Panc1 (cell line): ENCODE measurements at regions not wholly inside any gene's neighbourhood (a gene's known extent, or its start where the extent isn't known, plus 50 kb on each side); places are given as distances from the start of the nearest gene placed in this dataset.

ENCODE experiments used
- ATAC-seq: fragments of 200-7000 bp; cut with Tn5 transposase; 2 replicates; pipeline ENCODE4 v1.9.1; 2020; ENCODE audit warnings: mild to moderate bottlenecking, moderate library complexity
- BruUV-seq: library from RNA; stranded (reverse); fragments of 400-500 nt; replicated peaks from 2 replicates; lab custom pipeline; 2021; lab: Mats Ljungman, UMichigan
- CTCF ChIA-PET: fragments of 300-600 bp; sonication (Branson Sonifier 250); formaldehyde crosslinking; loops from one replicate; lab custom pipeline; 2022; ENCODE audit warnings: antibody characterized with exemption; lab: Charles Lee
- POLR2A ChIA-PET: fragments of 300-600 bp; sonication (Branson Sonifier 250); formaldehyde crosslinking; loops from one replicate; lab custom pipeline; 2022; ENCODE audit warnings: antibody characterized with exemption; lab: Charles Lee
- DNase-seq: peaks from one replicate; pipeline ENCODE4 v3.0.0-alpha.2; 2010; ENCODE audit warnings: low read depth, low spot score
- H3K27ac ChIP-seq: 2 replicates; pipeline ENCODE4 v1.5.1; 2011; ENCODE audit warnings: mild to moderate bottlenecking, low read length, inconsistent platforms
- H3K27me3 ChIP-seq: fragments of 200-500 bp; sonication (Bioruptor generic); 2 replicates; pipeline ENCODE4 v1.6.0; 2014; ENCODE audit warnings: low read length, inconsistent platforms; ENCODE audit not compliant: control insufficient read depth, insufficient read depth
- H3K36me3 ChIP-seq: fragments of 200-500 bp; sonication (Bioruptor generic); 2 replicates; pipeline ENCODE4 v1.5.1; 2014; ENCODE audit warnings: inconsistent platforms, mild to moderate bottlenecking, low read length, moderate library complexity; ENCODE audit not compliant: control insufficient read depth, insufficient read depth
- H3K4me1 ChIP-seq: 2 replicates; pipeline ENCODE4 v1.5.1; 2011; ENCODE audit warnings: inconsistent platforms, mild to moderate bottlenecking, low read length, moderate library complexity; ENCODE audit not compliant: control insufficient read depth, insufficient read depth
- H3K4me3 ChIP-seq, 2 experiments: 2 replicates each; pipeline ENCODE4 v1.5.1; 2011 to 2012; ENCODE audit warnings: low read depth in 2 of 2, low read length in 2 of 2, mild to moderate bottlenecking in 2 of 2, inconsistent platforms in 1 of 2, moderate library complexity in 1 of 2
- H3K9me3 ChIP-seq: fragments of 200-500 bp; sonication (Bioruptor generic); 2 replicates; pipeline ENCODE4 v1.5.1; 2014; ENCODE audit warnings: low read depth, mild to moderate bottlenecking, inconsistent platforms, low read length, moderate library complexity; ENCODE audit not compliant: control insufficient read depth, insufficient read depth
- CTCF ChIP-seq: fragments of 450-650 bp; IDR thresholded peaks from 2 replicates; pipeline ENCODE4 v1.5.1; 2017; ENCODE audit warnings: mild to moderate bottlenecking
- POLR2AphosphoS5 ChIP-seq: IDR thresholded peaks from 2 replicates; pipeline ENCODE4 v1.6.1; 2012; ENCODE audit warnings: mild to moderate bottlenecking, low read depth, low read length, moderate library complexity
- REST ChIP-seq, 2 experiments: IDR thresholded peaks; 2 replicates each; pipeline ENCODE4 v1.6.1; 2011 to 2012; ENCODE audit warnings: low read depth in 2 of 2, control low read depth in 1 of 2, low read length in 1 of 2, mild to moderate bottlenecking in 1 of 2, moderate library complexity in 1 of 2; ENCODE audit not compliant: insufficient read depth in 1 of 2
- SIN3A ChIP-seq: IDR thresholded peaks from 2 replicates; pipeline ENCODE4 v1.6.1; 2012; ENCODE audit warnings: low read depth, mild to moderate bottlenecking, low read length, moderate library complexity, borderline replicate concordance; ENCODE audit not compliant: insufficient read depth
- TCF7L2 ChIP-seq: IDR thresholded peaks from 2 replicates; pipeline ENCODE4 v1.6.1; 2011; ENCODE audit warnings: mild to moderate bottlenecking, low read depth, low read length, inconsistent platforms
- in situ Hi-C: cut with HindIII; loops from 2 replicates; pipeline ENCODE4 v1.10.0; 2016; ENCODE audit warnings: low sequenced_read_pairs, low pct_unique_long_range_greater_than_20kb
- intact Hi-C: fragments of 100-400 bp; cut with micrococcal nuclease; formaldehyde crosslinking; loops from one replicate; pipeline ENCODE4 v1.10.0; 2022; ENCODE audit not compliant: unreplicated experiment

GRCh38 chr1:166283190-166283589 is 116.4 kb upstream of the FAM78B start:
- H3K36me3 ChIP-seq = no peaks in the 10 kb centered on the region

DNA sequence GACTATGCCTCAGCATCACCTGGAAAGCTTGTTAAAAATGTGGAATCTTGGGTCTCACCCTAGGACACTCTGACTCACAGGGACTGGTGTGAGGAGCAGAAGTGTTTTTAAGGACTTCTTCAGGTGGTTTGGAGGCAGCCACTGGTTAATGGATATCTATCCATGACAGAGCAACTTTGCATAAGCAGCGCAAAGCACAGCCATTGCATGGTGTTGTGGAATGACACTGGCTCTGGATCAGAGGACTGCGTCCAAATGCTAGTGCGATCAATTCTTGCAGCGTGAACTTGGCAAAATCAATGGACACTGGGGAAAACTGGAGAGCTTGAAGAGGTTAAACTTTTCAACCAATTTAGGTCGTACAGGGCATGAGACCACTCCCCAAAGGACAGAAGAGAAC is 116.8 kb upstream of the FAM78B start:
- H3K4me1 ChIP-seq = no peaks in the 10 kb centered on the region; the same call in 1 of the 2 replicates
- no peak for ATAC-seq
- no peaks in the 10 kb centered on the region for H3K36me3 ChIP-seq
- intact Hi-C loops = no loop called here
- BruUV-seq = no TSS peak
- ChIA-PET POLR2A (no interaction called here), CTCF (no interaction called here)
- no peak for DNase-seq
- TF ChIP-seq POLR2AphosphoS5 = no peak
- in situ Hi-C loops = no loop called here
- H3K27me3 ChIP-seq = no peaks in the 10 kb centered on the region; the same call in 1 of the 2 replicates
- no peak overlapping the region for H3K27ac ChIP-seq
- no peak overlapping the region for H3K4me3 ChIP-seq
- H3K9me3 ChIP-seq = no peaks in the 10 kb centered on the region

More at GRCh38 chr1:166283190-166283589, 116.4 kb upstream of the FAM78B start:
- no peak overlapping the region for H3K4me3 ChIP-seq
- in situ Hi-C loops = no loop called here
- no peak overlapping the region for H3K27ac ChIP-seq
- BruUV-seq = no TSS peak
- POLR2A ChIA-PET = no interaction called here
- TF ChIP-seq TCF7L2 (no peak), POLR2AphosphoS5 (no peak), CTCF (no peak), REST (IDR thresholded peaks at IDR 0.05; ENCODE audit: insufficient read depth in 1 of 2, low read depth in 2 of 2, low read length in 1 of 2) (no peak), SIN3A (no peak)
- ATAC-seq (no peak), DNase-seq (no peak)
- H3K9me3 ChIP-seq = no peaks in the 10 kb centered on the region
- CTCF ChIA-PET = no interaction called here
- no peaks in the 10 kb centered on the region; the same call in 1 of the 2 replicates for H3K27me3 ChIP-seq
- intact Hi-C loops = no loop called here
- no peaks in the 10 kb centered on the region; the same call in 1 of the 2 replicates for H3K4me1 ChIP-seq

GRCh38 chr1:166289309-166290050 is 122.7 kb upstream of the FAM78B start:
- peaks cover 2% of the 10 kb centered on the region for H3K27me3 ChIP-seq
- DNase-seq = no peak
- H3K4me1 ChIP-seq = no peaks in the 10 kb centered on the region; the same call in 1 of the 2 replicates
- BruUV-seq = no TSS peak
- in situ Hi-C loops (no loop called here), intact Hi-C loops (no loop called here)
- POLR2A ChIA-PET = no interaction called here
- CTCF ChIA-PET = no interaction called here
- no peak overlapping the region for H3K27ac ChIP-seq
- H3K4me3 ChIP-seq = no peak overlapping the region
- H3K9me3 ChIP-seq = no peaks in the 10 kb centered on the region
- no peak for TF ChIP-seq SIN3A
- no peak for TF ChIP-seq POLR2AphosphoS5
- TF ChIP-seq CTCF = no peak
- no peak for TF ChIP-seq TCF7L2
- no peak for TF ChIP-seq REST (IDR thresholded peaks at IDR 0.05; ENCODE audit: insufficient read depth in 1 of 2, low read depth in 2 of 2, low read length in 1 of 2)
- ATAC-seq = no peak
- H3K36me3 ChIP-seq = no peaks in the 10 kb centered on the region
